Neural crest cell (in vitro differentiated cells): ENCODE measurements at regions not wholly inside any gene's neighbourhood (a gene's known extent, or its start where the extent isn't known, plus 50 kb on each side); places are given as distances from the start of the nearest gene placed in this dataset.

Experiments used
- DNase-seq: peaks from one replicate; pipeline ENCODE4 v3.0.0; 2021; ENCODE audit warnings: low read depth, mixed read lengths, low spot score
- H3K27ac Mint-ChIP-seq: one replicate; pipeline ENCODE4 v1.8.0; 2021; ENCODE audit warnings: mild to moderate bottlenecking, mixed read lengths; ENCODE audit not compliant: unreplicated experiment
- H3K27me3 Mint-ChIP-seq: 2 replicates; pipeline ENCODE4 v1.8.0; 2021; ENCODE audit warnings: low read depth, mild to moderate bottlenecking, mixed read lengths
- H3K36me3 Mint-ChIP-seq: 2 replicates; pipeline ENCODE4 v1.8.0; 2021; ENCODE audit warnings: low read depth, mild to moderate bottlenecking, mixed read lengths
- H3K4me1 Mint-ChIP-seq: 2 replicates; pipeline ENCODE4 v1.8.0; 2021; ENCODE audit warnings: mixed read lengths
- H3K4me3 Mint-ChIP-seq: one replicate; pipeline ENCODE4 v1.8.0; 2021; ENCODE audit warnings: mild to moderate bottlenecking, mixed read lengths
- H3K9me3 Mint-ChIP-seq: 2 replicates; pipeline ENCODE4 v1.8.0; 2021; ENCODE audit warnings: mixed read lengths
- CTCF ChIP-seq: fragments of 200-600 bp; sonication (generic); conservative IDR thresholded peaks from 2 replicates; pipeline ENCODE4 v1.5.0; 2021; ENCODE audit warnings: antibody characterized with exemption, mild to moderate bottlenecking

- no peaks in the 10 kb centered on the region for H3K27me3 Mint-ChIP-seq
- no peak for DNase-seq
- H3K27ac Mint-ChIP-seq: peak overlapping the region; percentile 81
- H3K36me3 Mint-ChIP-seq: no peaks in the 10 kb centered on the region
- peaks cover 3% of the 10 kb centered on the region for H3K9me3 Mint-ChIP-seq
- H3K4me1 Mint-ChIP-seq: peaks cover 12% of the 10 kb centered on the region
- no peak for TF ChIP-seq CTCF
- H3K4me3 Mint-ChIP-seq: no peak overlapping the region
Measured at GRCh38 chr22:20646906-20647305, 127.0 kb upstream of the SERPIND1 start.

GRCh38 chr22:20647586-20648305, 126.2 kb upstream of the SERPIND1 start:
- no peak for DNase-seq
- Mint-ChIP-seq H3K4me1 (peaks cover 12% of the 10 kb centered on the region), H3K4me3 (no peak overlapping the region), H3K27ac (no peak overlapping the region), H3K27me3 (no peaks in the 10 kb centered on the region), H3K9me3 (peaks cover 3% of the 10 kb centered on the region), H3K36me3 (no peaks in the 10 kb centered on the region)
- TF ChIP-seq CTCF: no peak

- Mint-ChIP-seq H3K4me3 (no peak overlapping the region), H3K9me3 (peaks cover 3% of the 10 kb centered on the region), H3K27ac (no peak overlapping the region), H3K4me1 (peaks cover 12% of the 10 kb centered on the region), H3K27me3 (no peaks in the 10 kb centered on the region), H3K36me3 (no peaks in the 10 kb centered on the region)
- TF ChIP-seq CTCF: no peak
- no peak for DNase-seq
Measured at GRCh38 chr22:20648306-20648903, 125.5 kb upstream of the SERPIND1 start.

GRCh38 chr22:20650294-20651207, 123.4 kb upstream of the SERPIND1 start:
- peaks cover 12% of the 10 kb centered on the region for H3K4me1 Mint-ChIP-seq
- no peak for TF ChIP-seq CTCF
- no peak for DNase-seq
- H3K27ac Mint-ChIP-seq: no peak overlapping the region
- peaks cover 3% of the 10 kb centered on the region for H3K9me3 Mint-ChIP-seq
- H3K27me3 Mint-ChIP-seq: no peaks in the 10 kb centered on the region
- no peak overlapping the region for H3K4me3 Mint-ChIP-seq
- no peaks in the 10 kb centered on the region for H3K36me3 Mint-ChIP-seq

GRCh38 chr22:20651286-20651685, 122.6 kb upstream of the SERPIND1 start:
- Mint-ChIP-seq H3K27me3 (peaks cover 2% of the 10 kb centered on the region), H3K36me3 (no peaks in the 10 kb centered on the region), H3K27ac (no peak overlapping the region), H3K4me3 (no peak overlapping the region), H3K4me1 (peaks cover 12% of the 10 kb centered on the region), H3K9me3 (peaks cover 3% of the 10 kb centered on the region)
- TF ChIP-seq CTCF: no peak
- no peak for DNase-seq
